ENCODE measurements at regions not wholly inside any gene's neighbourhood (a gene's known extent, or its start where the extent isn't known, plus 50 kb on each side); places are given as distances from the start of the nearest gene placed in this dataset.
"Not testable (repeated sequence)": the region's sequence is repeated elsewhere in the genome, so short reads cannot be mapped to it uniquely, and the experiment has no call there.

DNA sequence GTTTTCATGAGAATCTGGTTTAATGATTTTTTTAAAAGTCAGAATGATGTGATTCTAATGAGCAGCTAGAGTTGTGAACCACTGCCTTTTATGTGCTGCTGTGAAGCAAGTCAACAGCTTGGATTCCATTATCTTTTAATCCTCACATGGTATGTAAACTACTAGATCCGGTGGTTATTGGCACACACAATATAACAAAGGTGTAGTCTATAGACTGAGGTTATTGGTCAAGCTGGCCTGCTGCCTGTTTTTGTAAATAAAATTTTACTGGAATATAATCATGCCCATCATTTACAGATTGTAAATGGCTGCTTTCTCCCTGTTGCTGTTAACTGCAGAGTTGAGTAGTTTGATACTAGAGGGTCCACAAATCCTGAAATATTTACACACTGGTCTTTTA is 103.1 kb downstream of the OTOL1 start:
- no peak for DNase-seq

DNA sequence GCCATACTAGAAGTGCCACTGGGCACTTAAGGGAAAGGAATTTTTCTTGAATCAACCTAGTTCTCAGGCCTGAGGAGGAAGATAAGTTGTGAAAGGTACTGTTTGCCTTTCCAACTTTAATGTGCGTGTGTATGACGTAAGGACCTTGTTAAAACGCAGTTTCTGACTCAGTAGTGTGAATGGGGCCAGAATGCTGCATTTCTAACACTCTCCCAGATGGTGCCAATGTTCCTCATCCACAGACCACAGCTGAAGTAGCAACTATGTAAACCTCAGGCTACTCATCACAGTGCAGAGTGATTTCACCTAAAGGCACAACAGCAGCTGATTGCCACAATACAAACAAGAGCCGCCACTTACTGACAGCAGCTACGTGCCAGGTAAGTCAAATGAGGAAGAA is 103.6 kb downstream of the OTOL1 start:
- no peak for DNase-seq

DNA sequence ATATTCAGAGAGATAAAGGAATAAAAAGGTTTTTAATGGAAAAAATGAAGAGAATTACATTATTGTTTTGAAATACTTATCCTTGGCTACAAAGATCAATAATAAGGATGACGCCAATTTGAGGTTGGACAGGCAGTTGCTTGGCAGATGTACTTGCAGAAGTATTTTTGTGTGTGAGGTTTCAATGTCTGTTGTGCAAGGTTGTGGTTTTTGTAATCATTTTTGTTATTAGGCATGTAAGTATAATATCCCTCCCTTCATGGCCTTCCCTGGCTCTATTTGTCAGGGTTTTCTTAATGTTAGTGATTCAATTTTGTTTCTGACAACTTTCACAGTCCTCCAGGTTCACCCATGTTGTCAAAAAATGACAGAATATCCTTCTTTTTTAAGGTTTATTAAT is 105.9 kb downstream of the OTOL1 start:
- no peak for DNase-seq

DNA sequence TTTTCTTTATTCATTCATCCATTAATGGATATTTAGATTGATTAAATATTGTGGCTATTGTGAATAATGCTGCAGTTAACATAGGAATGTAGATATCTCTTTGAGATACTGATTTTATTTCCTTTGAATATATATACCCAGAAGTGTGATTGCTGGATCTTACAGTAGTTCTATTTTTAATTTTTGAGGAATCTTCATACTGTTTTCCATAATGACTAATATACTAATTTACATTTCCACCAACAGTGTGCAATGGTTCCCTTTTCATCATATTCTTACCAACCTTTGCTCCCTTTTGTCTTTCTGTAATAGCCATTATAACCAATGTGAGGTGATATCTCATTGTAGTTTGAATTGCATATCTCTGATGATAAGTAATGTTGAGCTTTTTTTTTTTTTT is 106.3 kb downstream of the OTOL1 start:
- no peak for DNase-seq

DNA sequence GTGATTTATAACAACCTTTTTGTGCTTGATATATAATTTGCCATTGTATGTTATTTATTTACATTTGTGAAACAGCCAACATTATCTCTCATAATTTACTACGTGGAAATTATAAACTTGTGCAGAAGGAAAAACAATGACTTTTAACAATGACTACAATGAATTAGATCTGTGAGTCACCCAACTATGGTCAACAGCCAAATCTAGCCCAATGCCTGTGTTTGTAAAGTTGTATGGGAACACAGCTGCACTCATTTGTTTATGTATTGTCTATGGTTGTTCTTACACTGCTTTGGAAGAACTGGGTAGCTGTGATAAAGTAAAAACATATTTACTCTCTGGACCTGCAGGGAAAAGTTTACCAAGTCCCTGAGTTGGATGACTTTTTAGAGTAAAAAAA is 110.4 kb downstream of the OTOL1 start:
- DNase-seq = no peak

DNA sequence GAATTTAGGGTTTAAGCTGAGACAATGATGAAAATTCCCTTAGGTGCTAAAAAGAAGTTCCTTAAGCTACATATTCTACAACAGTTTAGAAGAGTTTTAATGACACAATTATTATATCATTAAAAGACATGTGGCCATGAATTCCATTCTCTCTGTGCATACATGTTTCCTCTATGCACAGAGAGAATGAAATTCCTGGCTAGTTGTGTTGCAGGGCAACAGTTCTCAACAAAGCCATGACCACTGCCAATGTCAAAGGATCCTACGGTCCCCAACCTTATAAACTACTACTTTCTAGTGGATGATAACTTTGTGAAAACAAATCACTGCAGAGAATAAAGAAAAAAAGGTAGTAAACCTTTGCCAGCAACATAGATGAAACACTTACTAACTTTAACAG is 122.7 kb downstream of the OTOL1 start:
- DNase-seq = no peak

DNA sequence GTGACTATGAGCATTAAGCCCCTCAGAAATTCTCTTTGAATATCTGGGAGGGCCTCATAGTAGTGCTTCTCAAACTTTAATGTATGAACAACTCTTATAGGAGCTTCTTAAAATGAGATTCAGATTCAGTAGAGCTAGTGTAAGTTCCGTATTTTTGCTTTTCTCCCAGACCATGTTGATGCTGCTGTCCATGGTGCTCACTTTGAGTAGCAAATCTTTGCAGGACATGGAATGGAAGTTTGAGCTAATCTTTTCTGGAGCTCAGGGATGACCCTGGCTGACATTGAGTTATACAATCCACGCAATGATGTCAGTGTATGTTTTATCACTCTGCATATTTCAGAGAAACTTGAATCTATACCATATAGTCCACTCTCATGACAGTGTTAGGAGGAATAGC is 134.2 kb downstream of the OTOL1 start:
- no peak for DNase-seq

DNA sequence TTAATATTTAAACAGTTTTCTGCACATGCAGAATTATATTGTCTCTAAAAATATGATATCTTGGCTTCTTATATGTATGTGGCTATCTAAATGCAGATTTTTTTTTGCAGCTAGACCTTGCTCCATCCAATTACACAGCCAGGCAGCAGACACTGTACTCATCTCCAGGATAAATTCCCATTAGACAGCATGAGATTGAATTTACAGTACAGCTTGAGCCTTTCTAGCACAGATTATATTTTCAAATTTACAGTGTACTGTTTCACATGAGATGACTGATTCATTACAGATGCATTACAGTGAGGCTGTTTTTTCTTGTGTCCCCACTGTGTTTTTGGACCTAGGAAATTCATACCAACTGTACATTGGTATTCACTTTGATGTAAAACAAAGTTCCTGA is 134.9 kb downstream of the OTOL1 start:
- DNase-seq = no peak

DNA sequence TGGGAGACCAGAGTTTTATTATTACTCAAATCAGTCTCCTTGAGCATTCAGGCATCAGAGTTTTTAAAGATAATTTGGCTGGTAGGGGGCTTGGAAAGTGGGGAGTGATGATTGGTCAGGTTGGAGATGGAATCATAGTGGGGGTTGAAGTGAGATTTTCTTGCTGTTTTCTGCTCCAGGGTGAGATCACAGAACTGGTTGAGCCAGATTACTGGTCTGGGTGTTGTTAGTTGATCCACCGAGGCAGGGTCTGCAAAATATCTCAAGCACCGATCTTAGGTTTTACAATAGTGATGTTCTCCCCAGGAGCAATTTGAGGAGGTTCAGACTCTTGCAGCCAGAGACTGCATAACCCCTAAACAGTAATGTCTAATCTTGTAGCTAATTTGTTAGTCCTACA is 141.0 kb downstream of the OTOL1 start:
- DNase-seq = no peak

DNA sequence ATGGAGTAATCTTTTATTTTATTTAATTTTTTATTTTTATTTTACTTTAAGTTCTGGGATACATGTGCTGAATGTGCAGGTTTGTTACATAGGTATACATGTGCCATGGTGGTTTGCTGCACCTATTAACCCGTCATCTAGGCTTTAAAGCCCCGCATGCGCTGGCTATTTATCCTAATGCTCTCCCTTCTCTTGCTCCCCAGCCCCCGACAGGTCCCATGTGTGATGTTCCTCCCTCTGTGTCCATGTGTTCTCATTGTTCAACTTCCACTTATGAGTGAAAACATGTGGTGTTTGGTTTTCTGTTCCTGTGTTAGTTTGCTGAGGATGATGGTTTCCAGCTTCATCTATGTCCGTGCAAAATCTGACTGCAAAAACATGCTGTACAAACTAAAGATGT is 142.5 kb downstream of the OTOL1 start:
- not testable (repeated sequence) for DNase-seq

DNA sequence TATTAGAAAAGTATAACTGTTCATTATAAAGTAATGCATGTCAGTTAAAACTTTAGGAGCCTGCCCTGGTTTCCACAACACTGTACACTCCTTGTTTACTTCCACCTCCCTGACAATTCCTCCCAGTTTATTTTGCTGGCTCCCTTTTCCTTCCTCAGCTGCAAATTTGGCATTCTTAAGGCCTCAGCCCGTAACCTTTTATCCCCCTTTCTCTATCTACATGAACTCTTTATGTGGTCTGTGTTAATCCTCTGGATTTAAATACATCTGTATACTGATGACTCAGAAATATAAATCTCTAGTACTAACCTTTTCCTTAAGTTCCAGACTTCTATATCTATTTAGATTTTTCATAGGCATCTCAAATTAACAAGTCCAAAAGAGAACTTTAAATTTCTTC is 143.6 kb downstream of the OTOL1 start:
- no peak for DNase-seq

DNA sequence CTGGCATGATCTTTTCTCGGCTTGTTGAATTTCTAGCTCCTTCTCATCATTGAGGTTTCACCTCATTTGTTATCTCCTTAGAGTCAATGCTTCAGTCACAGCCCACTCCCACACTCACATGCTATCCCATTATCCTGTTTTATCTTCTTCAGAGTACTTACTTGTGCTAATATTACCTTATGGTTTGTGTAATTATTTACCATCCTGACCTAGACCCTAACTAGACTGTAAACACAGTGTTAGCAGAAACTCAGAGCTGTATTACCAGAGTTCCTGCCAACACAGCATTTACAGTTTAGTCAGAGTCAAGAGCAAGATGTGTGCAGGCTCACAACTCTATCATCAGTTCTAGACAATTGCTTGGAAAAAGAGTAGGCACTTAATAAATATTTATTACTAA is 144.7 kb downstream of the OTOL1 start:
- DNase-seq = no peak

DNA sequence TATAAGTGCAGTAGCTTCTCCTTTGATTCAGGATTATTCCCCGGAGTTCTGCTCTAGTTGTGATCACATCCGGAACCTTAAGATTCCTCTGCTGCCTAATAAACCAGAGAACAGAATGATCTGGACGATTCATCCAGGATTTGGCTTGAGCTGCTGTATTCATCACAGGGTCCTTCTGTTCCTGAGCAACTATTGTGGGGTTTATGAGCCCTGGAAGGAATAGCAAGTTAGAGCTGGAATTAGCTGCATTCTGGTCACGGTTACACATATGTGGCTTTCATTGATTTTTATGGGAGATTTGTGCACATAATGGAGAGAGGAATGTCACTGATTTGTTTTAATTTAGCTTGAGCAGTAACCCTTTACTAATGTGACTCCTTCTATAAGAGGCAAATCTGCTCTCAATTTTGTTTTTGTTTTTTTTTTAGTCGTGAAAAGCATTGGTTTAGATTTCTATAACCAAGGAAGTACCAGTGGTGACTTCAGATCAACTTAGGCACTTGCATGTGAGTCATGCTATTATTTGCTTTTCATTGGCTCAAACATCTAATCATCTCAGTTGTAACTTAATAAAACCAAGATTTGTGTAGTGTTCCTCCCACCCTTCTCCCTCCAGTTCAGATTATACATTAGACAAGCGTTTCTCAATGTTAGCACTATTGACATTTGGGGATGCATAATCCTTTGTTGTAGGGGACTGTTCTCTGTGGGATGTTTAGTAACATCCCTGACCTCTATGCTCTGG is 148.5 kb downstream of the OTOL1 start:
- peak in 10 of 56 donors; percentile 0 to 33 (median 2) for DNase-seq

DNA sequence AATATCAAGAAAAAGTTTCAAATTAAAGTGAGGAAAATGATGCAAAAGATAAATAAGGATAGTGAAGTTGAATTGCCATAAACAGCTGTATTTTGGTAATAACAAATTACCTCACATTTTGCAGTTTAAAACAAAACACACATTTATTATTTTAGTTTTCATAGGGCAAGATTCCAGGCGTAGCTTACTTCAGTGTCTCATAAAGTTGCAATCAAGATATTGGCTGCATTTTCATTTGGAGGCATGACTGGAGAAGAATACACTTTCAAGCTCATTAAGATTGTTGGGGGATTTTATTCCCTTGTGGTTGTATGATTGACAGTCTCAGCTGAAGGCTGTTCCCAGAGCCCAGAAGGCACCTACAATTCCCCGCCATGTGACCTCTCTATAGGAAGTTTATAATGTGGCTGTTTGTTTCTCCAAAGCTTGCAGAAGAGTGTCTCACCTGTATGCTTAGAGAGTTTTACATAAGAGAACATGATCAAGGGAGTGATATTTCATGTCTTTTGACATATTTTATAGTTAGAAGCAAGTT is 151.4 kb downstream of the OTOL1 start:
- DNase-seq = no peak

DNA sequence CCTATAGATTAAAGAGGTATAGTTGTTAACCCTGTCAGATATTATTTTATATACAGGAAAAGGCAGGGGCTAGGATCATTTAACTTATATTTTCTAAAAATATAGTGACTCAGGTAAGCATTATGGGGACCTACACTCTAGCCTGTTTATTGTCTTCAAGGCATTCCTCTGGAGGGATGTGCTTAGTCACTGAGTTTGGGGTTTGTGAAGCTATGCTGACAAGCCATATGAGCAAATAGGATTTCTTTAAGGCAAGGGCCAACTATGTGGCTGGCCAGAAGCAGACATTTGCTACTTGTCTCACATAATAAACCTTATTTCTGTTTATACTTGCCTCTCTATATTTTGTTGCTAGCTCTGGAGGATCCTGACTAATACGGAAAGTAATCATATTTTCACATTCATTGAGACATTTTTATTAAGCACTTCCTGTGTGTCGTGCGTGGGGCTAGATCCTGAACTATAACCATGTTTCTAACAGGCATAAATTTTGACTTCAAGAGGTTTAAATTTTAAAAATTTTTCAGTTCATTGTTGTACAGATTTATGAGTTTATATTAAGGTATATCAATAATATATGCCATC is 153.4 kb downstream of the OTOL1 start:
- DNase-seq = no peak

DNA sequence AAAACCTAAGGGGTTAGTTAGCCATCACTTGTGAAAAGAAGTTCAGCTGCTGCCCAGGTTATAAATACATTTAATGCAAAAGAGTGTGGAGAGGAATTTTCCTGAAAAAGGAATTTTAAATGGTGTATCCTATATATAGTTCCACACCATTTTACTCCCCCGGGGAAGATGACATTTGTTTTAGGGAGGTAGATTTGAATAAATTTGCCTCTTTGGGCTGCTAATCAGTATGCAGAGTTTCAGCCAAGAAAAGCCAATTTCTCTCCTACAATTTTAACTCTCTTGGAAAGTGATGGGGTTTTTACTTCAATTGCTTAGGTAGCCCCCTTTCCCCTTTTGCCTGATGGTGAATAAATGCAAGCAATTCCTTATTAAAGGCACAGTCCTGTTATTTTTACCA is 161.2 kb downstream of the OTOL1 start:
- no peak for DNase-seq

DNA sequence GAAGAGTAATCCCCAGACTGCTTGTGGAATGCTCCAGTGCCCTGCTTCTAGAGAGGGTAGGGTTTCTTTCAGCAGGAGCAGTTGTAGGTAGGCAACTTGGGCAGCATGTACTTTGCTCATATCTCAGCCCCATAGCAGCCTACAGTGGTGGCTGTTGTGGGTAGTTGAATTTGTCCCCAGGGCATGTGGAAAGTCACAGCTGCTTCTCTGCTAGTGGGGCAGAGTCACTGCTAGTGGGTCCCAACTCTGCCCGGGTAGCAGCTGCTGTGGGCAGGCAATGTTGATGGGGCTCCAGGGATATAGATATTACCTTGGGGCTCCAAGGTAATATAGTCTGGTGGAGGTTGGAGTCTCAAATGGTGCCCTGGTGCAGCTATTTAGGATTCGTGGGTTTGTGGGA is 174.5 kb downstream of the OTOL1 start:
- no peak for DNase-seq

DNA sequence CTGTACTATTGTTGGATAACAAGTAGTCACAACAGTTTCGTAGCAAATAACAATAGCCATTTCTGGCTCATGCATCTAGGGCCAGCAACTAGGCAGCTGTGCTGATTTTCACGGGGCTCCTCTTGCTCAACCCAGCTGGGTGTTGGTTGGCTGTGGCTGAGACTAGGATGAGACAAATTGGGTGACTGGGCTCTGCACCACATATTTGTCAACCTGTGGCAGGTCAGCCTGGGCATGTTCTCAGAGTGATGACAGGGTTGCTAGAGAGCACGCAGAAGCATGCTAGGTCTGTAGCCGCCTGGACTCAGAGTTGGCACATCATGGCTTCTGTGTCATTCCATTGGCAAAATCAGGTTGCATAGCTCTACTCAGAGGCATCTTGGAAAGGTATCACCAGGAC is 175.9 kb downstream of the OTOL1 start:
- DNase-seq = no peak

DNA sequence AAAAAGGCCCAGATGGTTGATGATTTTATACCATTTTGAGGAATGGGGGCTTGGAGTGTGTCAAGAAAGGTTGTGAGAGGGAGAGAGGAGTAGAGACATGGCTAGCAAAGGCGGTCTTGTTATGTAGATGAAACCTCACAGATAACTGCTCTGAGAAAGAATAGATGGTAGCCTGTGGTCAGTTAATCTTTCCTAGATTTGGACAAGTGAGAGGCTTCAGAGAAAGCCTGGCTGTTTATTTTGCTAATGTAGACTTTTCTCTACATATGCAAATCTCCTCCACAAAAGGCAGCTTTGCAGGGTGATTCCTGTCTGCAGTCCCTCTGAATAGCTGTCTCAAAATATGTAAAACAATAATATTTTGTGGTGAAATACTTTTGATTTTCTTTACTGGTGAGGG is 177.3 kb downstream of the OTOL1 start:
- DNase-seq = no peak

DNA sequence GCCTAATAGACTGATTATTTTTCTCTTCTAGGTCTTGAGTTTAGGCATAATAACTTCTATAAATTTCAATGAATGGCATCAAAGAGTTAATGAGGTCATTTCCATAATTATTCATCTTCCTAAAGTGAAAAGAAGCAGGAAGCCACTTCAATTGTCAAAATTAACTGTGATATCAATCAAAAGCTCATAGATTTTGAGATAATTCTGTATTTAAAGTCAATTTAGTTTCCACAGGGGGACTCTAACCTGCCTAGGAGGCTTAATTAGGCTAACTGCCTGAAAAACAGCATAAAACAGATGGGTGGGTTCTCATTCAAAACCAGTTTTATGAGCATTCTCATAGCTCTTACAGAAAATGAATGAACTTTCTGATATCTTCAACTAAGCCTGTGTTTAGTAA is 177.8 kb downstream of the OTOL1 start:
- DNase-seq = no peak

DNA sequence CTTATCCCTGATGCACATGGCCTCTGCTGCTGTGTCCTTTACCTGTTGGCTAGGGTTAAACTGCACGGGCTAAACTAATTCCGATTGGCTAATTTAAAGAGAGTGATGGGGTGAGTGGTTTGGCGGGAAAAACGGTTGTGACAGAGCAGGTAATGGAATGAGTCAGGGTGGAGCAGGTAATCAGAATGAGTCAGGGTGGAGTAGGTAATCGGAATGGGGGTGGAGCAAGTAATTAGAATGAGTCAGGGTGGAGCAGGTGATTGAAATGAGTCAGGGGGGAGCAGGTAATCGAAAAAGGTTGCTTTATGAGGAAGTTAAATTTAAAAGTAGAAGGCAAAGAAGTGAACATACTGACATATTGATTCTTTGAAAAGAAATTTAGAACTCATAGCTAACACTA is 185.2 kb downstream of the OTOL1 start:
- DNase-seq = not testable (repeated sequence)

DNA sequence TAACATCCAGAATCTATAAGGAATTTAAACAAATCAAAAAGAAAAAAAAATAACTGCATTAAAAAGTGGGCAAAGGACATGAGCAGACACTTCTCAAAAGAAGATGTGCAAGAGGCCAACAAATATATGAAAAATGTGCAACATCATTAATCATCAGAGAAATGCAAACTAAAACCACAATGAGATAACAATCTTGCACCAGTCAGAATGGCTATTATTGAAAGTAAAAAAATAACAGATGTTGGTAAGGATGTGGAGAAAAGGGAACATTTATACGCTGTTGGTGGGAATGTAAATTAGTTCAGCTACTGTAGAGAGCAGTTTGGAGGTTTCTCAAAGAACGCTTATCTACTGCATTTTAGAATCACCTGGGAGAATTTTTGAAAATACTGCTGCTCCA is 186.1 kb downstream of the OTOL1 start:
- DNase-seq = no peak

DNA sequence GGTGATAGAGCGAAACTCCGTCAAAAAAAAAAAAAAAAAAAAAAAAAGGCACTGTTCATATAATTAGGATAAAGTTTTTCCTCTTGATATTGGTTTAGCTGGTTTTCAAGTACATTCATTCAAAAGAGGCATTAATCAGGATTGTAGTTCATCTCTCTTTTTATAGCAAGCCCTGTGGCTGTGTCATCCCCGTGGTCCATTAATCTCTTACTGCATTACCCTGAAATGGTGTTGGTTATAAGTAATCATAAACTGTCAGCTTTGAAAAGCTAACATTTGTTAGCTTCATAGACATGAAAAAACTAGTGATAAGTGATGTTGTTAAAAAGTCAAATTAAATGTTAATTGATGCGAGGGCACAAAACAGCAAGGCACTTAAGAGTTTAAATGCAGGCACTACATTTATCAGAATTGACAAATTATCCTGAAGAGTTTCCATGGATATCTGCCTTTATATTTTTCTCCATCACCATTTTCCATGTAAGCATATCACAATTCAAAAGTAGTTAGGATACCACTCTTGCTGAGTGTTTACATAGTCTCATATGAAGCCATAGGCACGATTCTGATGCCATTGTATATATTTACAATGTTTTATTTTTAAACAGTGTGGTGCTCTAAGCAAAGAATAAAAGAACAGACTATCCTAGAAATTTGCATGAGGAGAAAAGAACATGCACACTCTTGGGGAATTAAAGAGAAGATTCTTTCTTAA is 193.1 kb downstream of the OTOL1 start:
- DNase-seq = no peak

Measured in nucleus accumbens (tissue), 56 donors.